PFSK-1 (cell line): ENCODE measurements at regions not wholly inside any gene's neighbourhood (a gene's known extent, or its start where the extent isn't known, plus 50 kb on each side); places are given as distances from the start of the nearest gene placed in this dataset.

ENCODE experiments used
- FOXP2 ChIP-seq: optimal IDR thresholded peaks from 2 replicates; pipeline ENCODE3; 2011; ENCODE audit warnings: borderline replicate concordance, control low read depth, inconsistent platforms; ENCODE audit not compliant: insufficient read depth; ENCODE audit errors: extremely low read length, extremely low read depth
- POLR2AphosphoS5 ChIP-seq: IDR thresholded peaks from 2 replicates; pipeline ENCODE4 v1.6.1; 2012; ENCODE audit warnings: low read depth, mild to moderate bottlenecking, control low read depth, low read length, moderate library complexity
- SIN3A ChIP-seq: IDR thresholded peaks from 2 replicates; pipeline ENCODE4 v1.6.1; 2012; ENCODE audit warnings: mild to moderate bottlenecking, low read length, moderate library complexity, borderline replicate concordance; ENCODE audit not compliant: insufficient read depth
- TAF1 ChIP-seq: IDR thresholded peaks from 2 replicates; pipeline ENCODE4 v1.6.1; 2012; ENCODE audit warnings: low read length, control low read depth, borderline replicate concordance; ENCODE audit not compliant: insufficient read depth
- TF ChIP-seq, protein P1 (sequence below), 2 experiments: IDR thresholded peaks; 2 replicates each; pipeline versions ENCODE4 v1.6.1 to v1.8.0; 2011 to 2012; ENCODE audit warnings: low read depth in 2 of 2, low read length in 2 of 2, control low read depth in 1 of 2, inconsistent platforms in 1 of 2, mild to moderate bottlenecking in 1 of 2, moderate library complexity in 1 of 2; ENCODE audit not compliant: insufficient read depth in 1 of 2

DNA sequence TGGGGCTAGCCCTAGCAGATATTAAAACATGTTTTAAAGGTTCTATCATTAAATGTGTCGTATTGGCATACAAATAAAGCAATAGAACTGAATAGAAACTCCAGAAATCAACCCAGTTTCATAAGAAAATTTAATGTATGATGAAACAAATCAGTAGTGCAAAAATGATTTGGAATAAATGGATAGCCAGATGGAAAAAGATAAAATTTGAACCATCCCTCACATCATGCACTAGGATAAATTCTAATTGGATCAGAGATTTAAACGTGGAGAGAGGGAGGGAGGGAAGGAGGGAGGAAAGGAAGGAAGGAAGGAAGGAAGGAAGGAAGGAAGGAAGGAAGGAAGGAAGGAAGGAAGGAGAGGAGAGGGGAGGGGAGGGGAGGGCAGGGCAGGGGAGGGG, 235.3 kb downstream of the SEC61B start:
- TF ChIP-seq FOXP2 (no peak), TAF1 (no peak), SIN3A (no peak), POLR2AphosphoS5 (no peak)
- TF ChIP-seq, protein P1, sequence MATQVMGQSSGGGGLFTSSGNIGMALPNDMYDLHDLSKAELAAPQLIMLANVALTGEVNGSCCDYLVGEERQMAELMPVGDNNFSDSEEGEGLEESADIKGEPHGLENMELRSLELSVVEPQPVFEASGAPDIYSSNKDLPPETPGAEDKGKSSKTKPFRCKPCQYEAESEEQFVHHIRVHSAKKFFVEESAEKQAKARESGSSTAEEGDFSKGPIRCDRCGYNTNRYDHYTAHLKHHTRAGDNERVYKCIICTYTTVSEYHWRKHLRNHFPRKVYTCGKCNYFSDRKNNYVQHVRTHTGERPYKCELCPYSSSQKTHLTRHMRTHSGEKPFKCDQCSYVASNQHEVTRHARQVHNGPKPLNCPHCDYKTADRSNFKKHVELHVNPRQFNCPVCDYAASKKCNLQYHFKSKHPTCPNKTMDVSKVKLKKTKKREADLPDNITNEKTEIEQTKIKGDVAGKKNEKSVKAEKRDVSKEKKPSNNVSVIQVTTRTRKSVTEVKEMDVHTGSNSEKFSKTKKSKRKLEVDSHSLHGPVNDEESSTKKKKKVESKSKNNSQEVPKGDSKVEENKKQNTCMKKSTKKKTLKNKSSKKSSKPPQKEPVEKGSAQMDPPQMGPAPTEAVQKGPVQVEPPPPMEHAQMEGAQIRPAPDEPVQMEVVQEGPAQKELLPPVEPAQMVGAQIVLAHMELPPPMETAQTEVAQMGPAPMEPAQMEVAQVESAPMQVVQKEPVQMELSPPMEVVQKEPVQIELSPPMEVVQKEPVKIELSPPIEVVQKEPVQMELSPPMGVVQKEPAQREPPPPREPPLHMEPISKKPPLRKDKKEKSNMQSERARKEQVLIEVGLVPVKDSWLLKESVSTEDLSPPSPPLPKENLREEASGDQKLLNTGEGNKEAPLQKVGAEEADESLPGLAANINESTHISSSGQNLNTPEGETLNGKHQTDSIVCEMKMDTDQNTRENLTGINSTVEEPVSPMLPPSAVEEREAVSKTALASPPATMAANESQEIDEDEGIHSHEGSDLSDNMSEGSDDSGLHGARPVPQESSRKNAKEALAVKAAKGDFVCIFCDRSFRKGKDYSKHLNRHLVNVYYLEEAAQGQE (IDR thresholded peaks at IDR 0.05; ENCODE audit: insufficient read depth in 1 of 2, low read depth in 2 of 2, low read length in 2 of 2), result no peak

- no peak for TF ChIP-seq SIN3A
- no peak for TF ChIP-seq FOXP2
- TF ChIP-seq TAF1, result no peak
- TF ChIP-seq, protein P1 (IDR thresholded peaks at IDR 0.05; ENCODE audit: insufficient read depth in 1 of 2, low read depth in 2 of 2, low read length in 2 of 2), result no peak
- no peak for TF ChIP-seq POLR2AphosphoS5
These were observed 235.9 kb downstream of the SEC61B start for GRCh38 chr9:99457981-99458380.

GRCh38 chr9:99459919-99460318, 237.8 kb downstream of the SEC61B start:
- TF ChIP-seq FOXP2, result no peak
- TF ChIP-seq, protein P1 (IDR thresholded peaks at IDR 0.05; ENCODE audit: insufficient read depth in 1 of 2, low read depth in 2 of 2, low read length in 2 of 2), result no peak
- no peak for TF ChIP-seq POLR2AphosphoS5
- TF ChIP-seq SIN3A, result no peak
- no peak for TF ChIP-seq TAF1

GRCh38 chr9:99463131-99463530, 241.0 kb downstream of the SEC61B start:
- TF ChIP-seq SIN3A (no peak), POLR2AphosphoS5 (no peak), TAF1 (no peak), FOXP2 (no peak)
- TF ChIP-seq, protein P1 (IDR thresholded peaks at IDR 0.05; ENCODE audit: insufficient read depth in 1 of 2, low read depth in 2 of 2, low read length in 2 of 2), result no peak

DNA sequence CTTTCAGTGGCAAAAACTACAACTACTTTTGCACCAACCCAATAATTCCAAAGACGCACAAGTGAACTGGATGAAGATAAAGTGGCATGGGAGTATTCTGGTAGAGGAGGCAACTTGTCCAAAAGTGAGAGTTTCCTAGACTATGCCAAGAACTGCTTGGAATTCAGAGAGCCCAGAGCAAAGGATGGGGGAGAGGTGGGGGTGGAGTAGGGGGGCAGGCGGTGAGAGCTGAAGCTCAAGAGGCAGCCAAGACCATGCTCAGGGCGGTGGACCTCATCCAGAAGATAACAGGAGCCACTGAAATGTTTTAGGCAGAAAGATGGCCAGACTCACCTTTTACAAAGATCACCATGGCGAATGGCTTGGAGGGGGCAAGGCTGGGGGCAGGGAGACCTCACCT, 242.5 kb downstream of the SEC61B start:
- TF ChIP-seq POLR2AphosphoS5, result no peak
- no peak for TF ChIP-seq FOXP2
- TF ChIP-seq, protein P1 (IDR thresholded peaks at IDR 0.05; ENCODE audit: insufficient read depth in 1 of 2, low read depth in 2 of 2, low read length in 2 of 2), result no peak
- no peak for TF ChIP-seq TAF1
- TF ChIP-seq SIN3A, result no peak
